Testis (tissue), 2 donors: ENCODE measurements at regions not wholly inside any gene's neighbourhood (a gene's known extent, or its start where the extent isn't known, plus 50 kb on each side); places are given as distances from the start of the nearest gene placed in this dataset.

Source experiments
- DNase-seq: peaks from one replicate; pipeline ENCODE4 v3.0.0-alpha.2; 2019
- H3K27ac ChIP-seq, 2 donors: fragments of 200-600 bp; sonication (generic); one replicate each; pipeline ENCODE4 v1.5.1; 2019
- H3K27me3 ChIP-seq: fragments of 200-600 bp; sonication (generic); one replicate; pipeline ENCODE4 v1.5.1; 2019
- H3K36me3 ChIP-seq: fragments of 200-600 bp; sonication (generic); one replicate; pipeline ENCODE4 v1.5.1; 2017; ENCODE audit warnings: low read depth; ENCODE audit errors: missing control alignments
- H3K4me1 ChIP-seq: fragments of 200-600 bp; sonication (generic); one replicate; pipeline ENCODE4 v1.5.1; 2019
- H3K4me3 ChIP-seq, 2 donors: fragments of 200-600 bp; sonication (generic); one replicate each; pipeline ENCODE4 v1.5.1; 2017 to 2019
- H3K9me3 ChIP-seq: fragments of 200-600 bp; sonication (generic); one replicate; pipeline ENCODE4 v1.5.1; 2017
- POLR2A ChIP-seq: fragments of 450-650 bp; IDR thresholded peaks from one replicate; pipeline ENCODE4 v1.6.1; 2017; ENCODE audit warnings: antibody characterized with exemption, mild to moderate bottlenecking, moderate library complexity
- WGBS, 2 donors: methylation state at CpG; one replicate each; pipeline ENCODE4 v1.1.5; 2018; 5-methylcytosine and 5-hydroxymethylcytosine counted together
- intact Hi-C: fragments of 100-400 bp; cut with DNase I; formaldehyde crosslinking; loops from one replicate; pipeline ENCODE4 v1.15.1; 2023; ENCODE audit warnings: low total_unique reads
- microRNA-seq, 2 donors: library from miRNA; unstranded; fragments of <30 nt; microRNA quantifications; one replicate each; pipeline ENCODE4, GENCODE V29; 2016; ENCODE audit warnings: borderline number of aligned reads in 2 of 2, borderline replicate concordance in 1 of 2
- small RNA-seq, 2 donors: library from RNA; depleted of rRNA; stranded (forward); fragments of <200 nt; gene quantifications; one replicate each; pipeline ENCODE3, GENCODE V24; 2016
- TF ChIP-seq, protein P1 (sequence below), 3 experiments: fragments of 450-650 bp in 2 of 3; fragments of 200-600 bp in 1 of 3; sonication (generic) in 1 of 3; IDR thresholded peaks; one replicate each; pipeline ENCODE4 v1.5.1; 2016 to 2019; ENCODE audit warnings: antibody characterized with exemption in 3 of 3, mild to moderate bottlenecking in 2 of 3, moderate library complexity in 1 of 3

DNA sequence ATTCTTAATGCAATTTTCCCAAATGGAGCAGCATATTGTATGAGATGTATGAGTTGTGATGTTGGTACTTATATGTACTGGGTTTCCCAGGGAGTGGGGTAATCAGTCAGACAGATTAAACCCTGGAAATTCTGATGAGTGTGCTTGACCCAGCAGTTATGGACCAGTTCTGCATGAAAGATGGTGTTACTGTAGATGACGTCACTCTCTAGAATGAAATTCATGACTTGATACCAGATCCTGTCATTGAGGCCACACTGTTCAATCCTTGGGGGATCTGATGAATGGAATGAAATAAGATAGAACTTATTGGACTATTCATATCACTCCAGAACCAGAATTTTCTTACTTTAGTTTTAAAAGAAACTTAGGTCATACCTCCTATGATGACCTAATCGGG, 534.3 kb downstream of the PLXDC2 start:
- no peak overlapping the region for H3K4me3 ChIP-seq
- intact Hi-C loops, result no loop called here
- H3K27ac ChIP-seq, result no peak overlapping the region
- no peak for DNase-seq
- H3K9me3 ChIP-seq, result no peaks in the 10 kb centered on the region
- H3K36me3 ChIP-seq, result no peaks in the 10 kb centered on the region
- WGBS, 2 donors, result 97 to 99% methylated on average over 2 of the region's 2 CpGs
- H3K4me1 ChIP-seq, result no peaks in the 10 kb centered on the region
- TF ChIP-seq, protein P1, sequence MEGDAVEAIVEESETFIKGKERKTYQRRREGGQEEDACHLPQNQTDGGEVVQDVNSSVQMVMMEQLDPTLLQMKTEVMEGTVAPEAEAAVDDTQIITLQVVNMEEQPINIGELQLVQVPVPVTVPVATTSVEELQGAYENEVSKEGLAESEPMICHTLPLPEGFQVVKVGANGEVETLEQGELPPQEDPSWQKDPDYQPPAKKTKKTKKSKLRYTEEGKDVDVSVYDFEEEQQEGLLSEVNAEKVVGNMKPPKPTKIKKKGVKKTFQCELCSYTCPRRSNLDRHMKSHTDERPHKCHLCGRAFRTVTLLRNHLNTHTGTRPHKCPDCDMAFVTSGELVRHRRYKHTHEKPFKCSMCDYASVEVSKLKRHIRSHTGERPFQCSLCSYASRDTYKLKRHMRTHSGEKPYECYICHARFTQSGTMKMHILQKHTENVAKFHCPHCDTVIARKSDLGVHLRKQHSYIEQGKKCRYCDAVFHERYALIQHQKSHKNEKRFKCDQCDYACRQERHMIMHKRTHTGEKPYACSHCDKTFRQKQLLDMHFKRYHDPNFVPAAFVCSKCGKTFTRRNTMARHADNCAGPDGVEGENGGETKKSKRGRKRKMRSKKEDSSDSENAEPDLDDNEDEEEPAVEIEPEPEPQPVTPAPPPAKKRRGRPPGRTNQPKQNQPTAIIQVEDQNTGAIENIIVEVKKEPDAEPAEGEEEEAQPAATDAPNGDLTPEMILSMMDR (IDR thresholded peaks at IDR 0.05), result no peak
- TF ChIP-seq POLR2A, result no peak
- no peaks in the 10 kb centered on the region for H3K27me3 ChIP-seq

DNA sequence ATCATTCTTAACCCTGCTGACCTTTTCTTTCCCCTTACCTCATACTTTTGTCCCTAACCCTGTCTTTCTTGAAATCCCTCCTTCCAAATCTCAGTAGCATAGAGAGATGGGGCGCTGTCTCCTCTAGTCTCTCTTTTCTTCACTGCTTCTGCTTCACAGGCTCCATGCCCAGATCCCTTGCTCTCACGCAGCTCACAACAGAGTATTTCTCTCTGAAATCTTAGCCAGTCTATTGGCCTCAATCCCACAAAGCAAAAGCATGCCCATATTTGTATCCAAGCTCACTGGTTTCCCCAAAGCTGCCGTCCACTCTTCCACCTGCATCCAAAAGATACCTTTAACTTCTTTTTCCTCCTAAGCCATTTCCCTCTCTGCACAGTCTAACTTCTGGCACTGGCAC, 526.8 kb downstream of the PLXDC2 start:
- no peak for DNase-seq
- no peak for TF ChIP-seq POLR2A
- TF ChIP-seq, protein P1 (IDR thresholded peaks at IDR 0.05), result no peak
- Histone ChIP-seq H3K4me1 (no peaks in the 10 kb centered on the region), H3K9me3 (no peaks in the 10 kb centered on the region), H3K27me3 (no peaks in the 10 kb centered on the region), H3K27ac (no peak overlapping the region), H3K36me3 (no peaks in the 10 kb centered on the region), H3K4me3 (no peak overlapping the region)
- WGBS, 2 donors, result 57 to 68% methylated on average over 3 of the region's 3 CpGs
- intact Hi-C loops, result no loop called here

Small RNAs in the stretch of these regions (microRNA-seq; reads per million reads assigned to microRNA genes)
- 0 reads per million in 2 donors for gene MIR4675

Small RNAs in the stretch of these regions (small RNA-seq; reads per million reads assigned to genes)
- gene AL590032.1, result 0 reads per million in 2 donors
- 0 reads per million in 2 donors for gene MIR4675
